Activated naive CD4-positive, alpha-beta T cell treated with anti-CD3 and anti-CD28 coated beads, Interleukin-2, amount 50 U/mL, for 24 hours (primary cell): ENCODE measurements at regions not wholly inside any gene's neighbourhood (a gene's known extent, or its start where the extent isn't known, plus 50 kb on each side); places are given as distances from the start of the nearest gene placed in this dataset.

Experiments
- H3K27ac Mint-ChIP-seq: one replicate; pipeline ENCODE4 v1.8.0; 2021; ENCODE audit warnings: mild to moderate bottlenecking, mixed read lengths
- H3K27me3 Mint-ChIP-seq: one replicate; pipeline ENCODE4 v1.8.0; 2021; ENCODE audit warnings: mixed read lengths
- H3K36me3 Mint-ChIP-seq: one replicate; pipeline ENCODE4 v1.8.0; 2021; ENCODE audit warnings: mixed read lengths
- H3K4me1 Mint-ChIP-seq: one replicate; pipeline ENCODE4 v1.8.0; 2021; ENCODE audit warnings: mixed read lengths
- H3K4me3 Mint-ChIP-seq: one replicate; pipeline ENCODE4 v1.8.0; 2021; ENCODE audit warnings: mild to moderate bottlenecking, mixed read lengths
- H3K9me3 Mint-ChIP-seq: one replicate; pipeline ENCODE4 v1.8.0; 2021; ENCODE audit warnings: mixed read lengths

- no peaks in the 10 kb centered on the region for H3K9me3 Mint-ChIP-seq
- no peaks in the 10 kb centered on the region for H3K4me1 Mint-ChIP-seq
- H3K27me3 Mint-ChIP-seq: peaks cover 2% of the 10 kb centered on the region
- no peaks in the 10 kb centered on the region for H3K36me3 Mint-ChIP-seq
- H3K4me3 Mint-ChIP-seq: no peak overlapping the region
- no peak overlapping the region for H3K27ac Mint-ChIP-seq
These were observed 293.6 kb downstream of the TEX29 start for GRCh38 chr13:111614009-111614408.

- no peaks in the 10 kb centered on the region for H3K4me1 Mint-ChIP-seq
- no peaks in the 10 kb centered on the region for H3K36me3 Mint-ChIP-seq
- H3K27me3 Mint-ChIP-seq: peaks cover 2% of the 10 kb centered on the region
- H3K27ac Mint-ChIP-seq: no peak overlapping the region
- H3K9me3 Mint-ChIP-seq: no peaks in the 10 kb centered on the region
- no peak overlapping the region for H3K4me3 Mint-ChIP-seq
These were observed 294.2 kb downstream of the TEX29 start for GRCh38 chr13:111614613-111615012.

DNA sequence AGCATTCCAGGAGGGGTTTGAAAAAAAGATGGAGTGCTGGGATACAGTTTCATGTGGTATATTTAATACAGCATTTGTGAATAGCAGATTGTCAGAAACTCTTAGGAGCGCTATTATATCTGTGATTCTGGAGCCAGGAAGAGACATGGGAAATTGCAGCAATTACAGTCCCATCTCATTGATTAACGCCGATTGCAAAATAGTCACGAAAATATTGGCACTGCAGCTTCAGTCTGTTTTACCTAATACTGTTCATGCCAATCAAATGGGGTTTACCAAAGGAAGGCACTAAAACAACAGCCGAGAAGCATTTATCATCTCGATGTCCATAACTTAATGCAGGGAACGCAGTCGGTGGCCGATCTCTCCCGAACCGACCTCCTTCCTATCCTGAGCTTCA is 295.8 kb downstream of the TEX29 start:
- Mint-ChIP-seq H3K27me3 (peaks cover 2% of the 10 kb centered on the region), H3K4me3 (no peak overlapping the region), H3K27ac (no peak overlapping the region), H3K4me1 (no peaks in the 10 kb centered on the region), H3K9me3 (no peaks in the 10 kb centered on the region), H3K36me3 (no peaks in the 10 kb centered on the region)

- Mint-ChIP-seq H3K27ac (no peak overlapping the region), H3K27me3 (peaks cover 2% of the 10 kb centered on the region), H3K9me3 (no peaks in the 10 kb centered on the region), H3K4me1 (no peaks in the 10 kb centered on the region), H3K4me3 (no peak overlapping the region), H3K36me3 (no peaks in the 10 kb centered on the region)
These were observed 299.7 kb downstream of the TEX29 start for GRCh38 chr13:111620166-111620565.

DNA sequence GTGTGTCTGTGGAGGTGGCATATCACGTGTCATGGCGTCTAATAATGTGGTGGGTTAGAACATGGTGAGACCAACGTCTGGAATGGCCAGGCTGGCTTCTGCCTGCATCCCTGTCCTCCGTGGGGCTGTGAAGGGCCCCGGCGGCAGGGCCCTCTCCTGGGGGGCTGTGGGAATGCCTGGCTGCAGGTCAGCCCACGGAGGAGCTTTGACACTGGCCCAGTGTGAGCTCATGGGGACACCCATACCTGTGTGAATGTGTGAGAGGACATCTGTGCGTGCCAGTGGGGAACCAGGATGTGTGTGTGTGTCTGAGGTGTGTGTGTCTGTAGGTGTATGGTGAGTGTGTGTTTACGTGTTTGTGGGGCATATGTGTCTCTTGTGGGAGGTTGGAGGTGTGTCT is 300.1 kb downstream of the TEX29 start:
- peaks cover 2% of the 10 kb centered on the region for H3K27me3 Mint-ChIP-seq
- no peak overlapping the region for H3K4me3 Mint-ChIP-seq
- H3K27ac Mint-ChIP-seq: no peak overlapping the region
- H3K9me3 Mint-ChIP-seq: no peaks in the 10 kb centered on the region
- no peaks in the 10 kb centered on the region for H3K4me1 Mint-ChIP-seq
- H3K36me3 Mint-ChIP-seq: no peaks in the 10 kb centered on the region

DNA sequence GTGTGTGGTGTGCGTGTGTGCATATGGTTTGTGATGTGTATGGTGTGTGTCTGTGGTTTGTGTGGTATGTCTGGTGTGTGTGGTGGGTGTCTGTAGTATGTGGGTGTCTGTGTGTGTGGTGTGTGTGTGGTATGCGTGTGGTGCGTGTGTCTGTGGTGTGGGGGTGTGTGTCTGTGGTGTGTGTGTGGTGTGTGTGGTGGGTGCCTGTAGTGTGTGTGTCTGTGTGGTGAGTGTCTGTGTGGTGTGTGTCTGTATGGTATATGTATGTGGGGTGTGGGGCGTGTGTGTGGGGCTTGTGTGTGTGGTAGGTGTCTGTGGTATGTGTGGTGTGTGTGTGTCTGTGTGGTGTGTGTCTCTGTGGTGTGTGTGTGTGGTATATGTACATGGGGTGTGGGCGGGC is 300.7 kb downstream of the TEX29 start:
- H3K27ac Mint-ChIP-seq: no peak overlapping the region
- H3K9me3 Mint-ChIP-seq: no peaks in the 10 kb centered on the region
- no peaks in the 10 kb centered on the region for H3K36me3 Mint-ChIP-seq
- H3K4me1 Mint-ChIP-seq: no peaks in the 10 kb centered on the region
- peaks cover 2% of the 10 kb centered on the region for H3K27me3 Mint-ChIP-seq
- H3K4me3 Mint-ChIP-seq: no peak overlapping the region

- Mint-ChIP-seq H3K4me1 (no peaks in the 10 kb centered on the region), H3K4me3 (no peak overlapping the region)
These were observed 301.6 kb downstream of the TEX29 start for GRCh38 chr13:111622051-111622531.

DNA sequence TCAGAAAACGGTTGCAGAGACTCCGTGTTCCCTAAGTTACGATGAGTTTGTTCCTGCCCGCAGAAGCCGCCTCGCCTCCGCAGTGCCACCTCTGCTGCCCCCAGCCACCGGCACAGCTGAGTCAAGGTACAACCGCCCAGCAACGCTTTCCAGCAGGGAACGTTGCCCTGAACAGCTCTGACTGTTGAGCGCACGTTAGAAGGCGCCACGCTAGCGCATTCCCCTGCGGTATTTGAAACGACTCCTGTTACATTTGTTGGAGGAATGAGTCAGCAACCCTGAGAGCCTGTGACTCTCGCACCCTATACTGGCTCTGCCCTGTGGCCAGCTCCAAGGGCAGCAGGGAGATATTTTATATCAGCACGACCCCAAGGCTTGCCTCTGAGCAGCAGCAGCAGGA is 302.8 kb downstream of the TEX29 start:
- Mint-ChIP-seq H3K4me3 (no peak overlapping the region), H3K27me3 (peaks cover under 1% of the 10 kb centered on the region), H3K36me3 (no peaks in the 10 kb centered on the region), H3K9me3 (no peaks in the 10 kb centered on the region), H3K4me1 (no peaks in the 10 kb centered on the region), H3K27ac (no peak overlapping the region)

More at GRCh38 chr13:111622051-111622531, 301.6 kb downstream of the TEX29 start:
- Mint-ChIP-seq H3K27me3 (peaks cover 2% of the 10 kb centered on the region), H3K27ac (no peak overlapping the region), H3K9me3 (no peaks in the 10 kb centered on the region), H3K36me3 (no peaks in the 10 kb centered on the region)

- Mint-ChIP-seq H3K36me3 (no peaks in the 10 kb centered on the region), H3K9me3 (no peaks in the 10 kb centered on the region), H3K27me3 (no peaks in the 10 kb centered on the region), H3K27ac (no peak overlapping the region), H3K4me3 (no peak overlapping the region), H3K4me1 (no peaks in the 10 kb centered on the region)
These were observed 303.5 kb downstream of the TEX29 start for GRCh38 chr13:111623743-111624505.

DNA sequence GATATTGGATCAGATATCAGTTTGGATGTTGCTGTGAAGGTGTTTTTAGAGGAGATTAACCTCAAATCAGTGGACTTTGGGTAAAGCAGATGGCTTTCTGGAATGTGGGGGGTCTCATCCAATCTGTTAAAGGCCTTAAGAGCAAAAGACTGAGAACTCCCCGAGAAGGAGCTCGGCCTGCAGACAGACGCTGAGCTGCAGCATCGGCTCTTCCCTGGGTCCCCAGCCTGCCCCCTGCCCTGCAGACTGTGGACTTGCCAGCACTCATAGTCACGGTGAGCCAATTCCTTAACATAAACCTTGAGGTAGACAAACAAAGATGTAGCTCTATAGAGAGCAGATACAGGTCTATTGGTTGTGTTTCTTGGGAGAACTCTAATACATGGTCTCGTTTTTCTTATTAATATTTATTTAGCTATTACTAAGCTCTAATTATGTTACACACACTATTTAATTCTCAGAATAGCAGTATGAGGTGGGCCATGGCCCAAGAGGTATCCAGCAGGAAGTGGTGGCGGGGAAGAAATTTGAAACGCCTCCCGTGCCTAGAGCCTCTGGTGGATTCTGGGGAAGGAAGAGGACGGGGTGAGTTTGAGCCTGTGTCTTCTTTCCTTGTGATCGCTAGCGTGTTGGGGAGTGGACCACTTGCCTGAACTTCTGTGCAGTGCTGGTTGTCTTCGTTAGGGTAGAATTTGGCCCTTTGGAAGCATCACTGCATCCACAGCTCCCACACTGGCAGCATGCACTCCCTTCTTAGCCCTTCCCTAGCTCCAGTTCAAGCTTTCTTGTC is 305.3 kb downstream of the TEX29 start:
- H3K4me3 Mint-ChIP-seq: no peak overlapping the region
- H3K36me3 Mint-ChIP-seq: no peaks in the 10 kb centered on the region
- no peaks in the 10 kb centered on the region for H3K9me3 Mint-ChIP-seq
- H3K27ac Mint-ChIP-seq: no peak overlapping the region
- no peaks in the 10 kb centered on the region for H3K27me3 Mint-ChIP-seq
- no peaks in the 10 kb centered on the region for H3K4me1 Mint-ChIP-seq

DNA sequence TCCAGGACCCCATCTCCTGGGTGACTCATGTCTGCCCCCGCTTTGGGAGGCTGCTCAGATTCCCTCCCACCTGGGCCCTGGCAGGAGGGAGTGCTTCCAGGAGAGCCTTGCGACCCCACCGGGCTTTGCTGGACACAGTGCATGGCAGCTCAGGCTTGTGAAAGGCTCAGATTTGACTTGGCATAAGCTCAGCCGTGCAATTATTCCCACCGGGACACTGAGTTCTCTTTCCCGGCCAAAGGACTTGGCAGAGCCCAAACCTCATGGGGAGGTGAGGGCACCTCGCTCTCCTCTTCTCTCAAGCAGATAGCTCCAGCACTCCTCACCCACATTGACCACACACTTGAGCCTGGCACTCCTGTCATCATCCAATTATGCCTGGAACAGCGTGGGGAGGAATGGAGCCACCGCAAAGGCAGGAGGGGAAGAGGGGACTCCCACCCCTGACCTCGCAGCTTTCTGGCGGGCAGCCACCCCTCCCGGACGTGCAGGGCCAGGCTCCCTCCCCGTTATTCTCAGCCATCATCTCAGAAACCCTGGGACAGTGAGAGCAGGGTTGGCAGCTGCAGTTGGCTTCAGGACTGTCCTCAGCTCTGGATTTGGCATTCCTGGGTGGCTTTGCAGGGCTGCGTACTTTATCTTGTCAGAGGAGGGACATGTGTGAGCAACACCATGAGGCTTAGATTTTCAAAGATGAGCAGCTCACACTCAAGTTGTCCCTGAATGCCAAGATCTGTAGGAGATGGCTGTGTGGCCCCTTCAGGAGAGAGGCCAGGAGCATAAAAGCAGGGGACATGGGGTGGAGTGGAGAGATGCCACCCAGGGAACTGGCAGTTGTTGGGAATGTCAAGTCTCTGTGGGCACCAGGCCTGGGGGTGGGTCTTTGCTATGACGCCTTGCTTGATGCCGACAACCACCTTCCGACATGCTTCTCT is 306.2 kb downstream of the TEX29 start:
- no peaks in the 10 kb centered on the region for H3K27me3 Mint-ChIP-seq

DNA sequence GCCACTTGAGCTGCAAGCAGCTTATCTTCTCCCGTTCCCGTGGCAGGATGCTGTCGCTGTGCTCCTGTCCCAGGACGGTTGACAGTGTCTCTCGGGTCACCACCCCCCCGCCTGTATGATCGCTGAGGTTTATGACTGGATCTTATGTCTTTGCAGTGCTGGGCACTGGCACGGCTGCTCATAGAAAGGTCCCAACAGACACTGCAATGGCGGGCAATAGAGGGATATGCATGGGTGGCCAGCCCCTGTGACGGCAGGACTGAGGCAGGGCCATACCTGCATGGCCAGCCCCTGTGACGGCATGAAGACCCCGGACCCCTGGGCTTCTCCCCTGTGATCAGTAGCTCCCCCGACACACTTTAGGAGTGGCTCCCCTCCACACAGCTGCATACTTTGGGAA is 307.2 kb downstream of the TEX29 start:
- Mint-ChIP-seq H3K4me1 (no peaks in the 10 kb centered on the region), H3K9me3 (no peaks in the 10 kb centered on the region), H3K36me3 (no peaks in the 10 kb centered on the region), H3K27ac (no peak overlapping the region), H3K27me3 (no peaks in the 10 kb centered on the region), H3K4me3 (no peak overlapping the region)

More for the DNA sequence above, 306.2 kb downstream of the TEX29 start:
- Mint-ChIP-seq H3K4me3 (no peak overlapping the region), H3K4me1 (no peaks in the 10 kb centered on the region), H3K27ac (no peak overlapping the region), H3K9me3 (no peaks in the 10 kb centered on the region), H3K36me3 (no peaks in the 10 kb centered on the region)

GRCh38 chr13:111629016-111629415 is 308.6 kb downstream of the TEX29 start:
- no peaks in the 10 kb centered on the region for H3K27me3 Mint-ChIP-seq
- no peaks in the 10 kb centered on the region for H3K9me3 Mint-ChIP-seq
- no peaks in the 10 kb centered on the region for H3K36me3 Mint-ChIP-seq
- H3K4me3 Mint-ChIP-seq: no peak overlapping the region
- H3K27ac Mint-ChIP-seq: no peak overlapping the region
- H3K4me1 Mint-ChIP-seq: no peaks in the 10 kb centered on the region

- no peak overlapping the region for H3K27ac Mint-ChIP-seq
- no peaks in the 10 kb centered on the region for H3K27me3 Mint-ChIP-seq
- no peaks in the 10 kb centered on the region for H3K9me3 Mint-ChIP-seq
- H3K4me1 Mint-ChIP-seq: no peaks in the 10 kb centered on the region
- no peak overlapping the region for H3K4me3 Mint-ChIP-seq
- no peaks in the 10 kb centered on the region for H3K36me3 Mint-ChIP-seq
These were observed 309.0 kb downstream of the TEX29 start for GRCh38 chr13:111629457-111629856.

GRCh38 chr13:111629926-111630325 is 309.5 kb downstream of the TEX29 start:
- no peaks in the 10 kb centered on the region for H3K9me3 Mint-ChIP-seq
- H3K27me3 Mint-ChIP-seq: no peaks in the 10 kb centered on the region
- H3K27ac Mint-ChIP-seq: no peak overlapping the region
- no peaks in the 10 kb centered on the region for H3K4me1 Mint-ChIP-seq
- no peak overlapping the region for H3K4me3 Mint-ChIP-seq
- H3K36me3 Mint-ChIP-seq: no peaks in the 10 kb centered on the region
